Panc1 (cell line): ENCODE measurements at regions not wholly inside any gene's neighbourhood (a gene's known extent, or its start where the extent isn't known, plus 50 kb on each side); places are given as distances from the start of the nearest gene placed in this dataset.

ENCODE experiments used
- ATAC-seq: fragments of 200-7000 bp; cut with Tn5 transposase; 2 replicates; pipeline ENCODE4 v1.9.1; 2020; ENCODE audit warnings: mild to moderate bottlenecking, moderate library complexity
- BruUV-seq: library from RNA; stranded (reverse); fragments of 400-500 nt; replicated peaks from 2 replicates; lab custom pipeline; 2021; lab: Mats Ljungman, UMichigan
- CTCF ChIA-PET: fragments of 300-600 bp; sonication (Branson Sonifier 250); formaldehyde crosslinking; loops from one replicate; lab custom pipeline; 2022; ENCODE audit warnings: antibody characterized with exemption; lab: Charles Lee
- POLR2A ChIA-PET: fragments of 300-600 bp; sonication (Branson Sonifier 250); formaldehyde crosslinking; loops from one replicate; lab custom pipeline; 2022; ENCODE audit warnings: antibody characterized with exemption; lab: Charles Lee
- DNase-seq: peaks from one replicate; pipeline ENCODE4 v3.0.0-alpha.2; 2010; ENCODE audit warnings: low read depth, low spot score
- H3K27ac ChIP-seq: 2 replicates; pipeline ENCODE4 v1.5.1; 2011; ENCODE audit warnings: mild to moderate bottlenecking, low read length, inconsistent platforms
- H3K27me3 ChIP-seq: fragments of 200-500 bp; sonication (Bioruptor generic); 2 replicates; pipeline ENCODE4 v1.6.0; 2014; ENCODE audit warnings: low read length, inconsistent platforms; ENCODE audit not compliant: control insufficient read depth, insufficient read depth
- H3K36me3 ChIP-seq: fragments of 200-500 bp; sonication (Bioruptor generic); 2 replicates; pipeline ENCODE4 v1.5.1; 2014; ENCODE audit warnings: inconsistent platforms, mild to moderate bottlenecking, low read length, moderate library complexity; ENCODE audit not compliant: control insufficient read depth, insufficient read depth
- H3K4me1 ChIP-seq: 2 replicates; pipeline ENCODE4 v1.5.1; 2011; ENCODE audit warnings: inconsistent platforms, mild to moderate bottlenecking, low read length, moderate library complexity; ENCODE audit not compliant: control insufficient read depth, insufficient read depth
- H3K4me3 ChIP-seq, 2 experiments: 2 replicates each; pipeline ENCODE4 v1.5.1; 2011 to 2012; ENCODE audit warnings: low read depth in 2 of 2, low read length in 2 of 2, mild to moderate bottlenecking in 2 of 2, inconsistent platforms in 1 of 2, moderate library complexity in 1 of 2
- H3K9me3 ChIP-seq: fragments of 200-500 bp; sonication (Bioruptor generic); 2 replicates; pipeline ENCODE4 v1.5.1; 2014; ENCODE audit warnings: low read depth, mild to moderate bottlenecking, inconsistent platforms, low read length, moderate library complexity; ENCODE audit not compliant: control insufficient read depth, insufficient read depth
- CTCF ChIP-seq: fragments of 450-650 bp; IDR thresholded peaks from 2 replicates; pipeline ENCODE4 v1.5.1; 2017; ENCODE audit warnings: mild to moderate bottlenecking
- POLR2AphosphoS5 ChIP-seq: IDR thresholded peaks from 2 replicates; pipeline ENCODE4 v1.6.1; 2012; ENCODE audit warnings: mild to moderate bottlenecking, low read depth, low read length, moderate library complexity
- SIN3A ChIP-seq: IDR thresholded peaks from 2 replicates; pipeline ENCODE4 v1.6.1; 2012; ENCODE audit warnings: low read depth, mild to moderate bottlenecking, low read length, moderate library complexity, borderline replicate concordance; ENCODE audit not compliant: insufficient read depth
- TCF7L2 ChIP-seq: IDR thresholded peaks from 2 replicates; pipeline ENCODE4 v1.6.1; 2011; ENCODE audit warnings: mild to moderate bottlenecking, low read depth, low read length, inconsistent platforms
- in situ Hi-C: cut with HindIII; loops from 2 replicates; pipeline ENCODE4 v1.10.0; 2016; ENCODE audit warnings: low sequenced_read_pairs, low pct_unique_long_range_greater_than_20kb
- intact Hi-C: fragments of 100-400 bp; cut with micrococcal nuclease; formaldehyde crosslinking; loops from one replicate; pipeline ENCODE4 v1.10.0; 2022; ENCODE audit not compliant: unreplicated experiment
- TF ChIP-seq, protein P1 (sequence below), 2 experiments: IDR thresholded peaks; 2 replicates each; pipeline ENCODE4 v1.6.1; 2011 to 2012; ENCODE audit warnings: low read depth in 2 of 2, control low read depth in 1 of 2, low read length in 1 of 2, mild to moderate bottlenecking in 1 of 2, moderate library complexity in 1 of 2; ENCODE audit not compliant: insufficient read depth in 1 of 2

DNA sequence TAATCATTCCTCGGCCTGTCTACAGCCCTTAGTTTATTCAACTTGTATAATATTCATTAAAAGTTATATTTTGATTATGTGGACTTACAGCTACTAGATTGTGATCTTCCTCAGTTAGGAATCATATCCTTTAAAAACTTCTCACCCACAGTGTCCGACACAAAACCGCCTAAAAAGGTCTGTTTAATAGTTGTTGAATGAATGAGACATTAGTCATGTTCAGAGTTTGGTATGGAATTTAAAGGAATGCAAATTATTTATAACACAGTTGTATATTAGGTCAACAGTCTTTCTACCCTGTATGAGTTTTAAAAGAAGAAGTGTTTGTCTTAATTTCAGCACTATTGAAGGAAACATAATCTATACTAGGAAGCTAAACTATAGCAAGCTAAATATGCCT is 390.0 kb downstream of the ARL4A start:
- Histone ChIP-seq H3K27me3 (no peaks in the 10 kb centered on the region), H3K9me3 (no peaks in the 10 kb centered on the region), H3K27ac (no peak overlapping the region), H3K4me3 (no peak overlapping the region), H3K36me3 (no peaks in the 10 kb centered on the region), H3K4me1 (no peaks in the 10 kb centered on the region)
- BruUV-seq, result no TSS peak
- TF ChIP-seq, protein P1, sequence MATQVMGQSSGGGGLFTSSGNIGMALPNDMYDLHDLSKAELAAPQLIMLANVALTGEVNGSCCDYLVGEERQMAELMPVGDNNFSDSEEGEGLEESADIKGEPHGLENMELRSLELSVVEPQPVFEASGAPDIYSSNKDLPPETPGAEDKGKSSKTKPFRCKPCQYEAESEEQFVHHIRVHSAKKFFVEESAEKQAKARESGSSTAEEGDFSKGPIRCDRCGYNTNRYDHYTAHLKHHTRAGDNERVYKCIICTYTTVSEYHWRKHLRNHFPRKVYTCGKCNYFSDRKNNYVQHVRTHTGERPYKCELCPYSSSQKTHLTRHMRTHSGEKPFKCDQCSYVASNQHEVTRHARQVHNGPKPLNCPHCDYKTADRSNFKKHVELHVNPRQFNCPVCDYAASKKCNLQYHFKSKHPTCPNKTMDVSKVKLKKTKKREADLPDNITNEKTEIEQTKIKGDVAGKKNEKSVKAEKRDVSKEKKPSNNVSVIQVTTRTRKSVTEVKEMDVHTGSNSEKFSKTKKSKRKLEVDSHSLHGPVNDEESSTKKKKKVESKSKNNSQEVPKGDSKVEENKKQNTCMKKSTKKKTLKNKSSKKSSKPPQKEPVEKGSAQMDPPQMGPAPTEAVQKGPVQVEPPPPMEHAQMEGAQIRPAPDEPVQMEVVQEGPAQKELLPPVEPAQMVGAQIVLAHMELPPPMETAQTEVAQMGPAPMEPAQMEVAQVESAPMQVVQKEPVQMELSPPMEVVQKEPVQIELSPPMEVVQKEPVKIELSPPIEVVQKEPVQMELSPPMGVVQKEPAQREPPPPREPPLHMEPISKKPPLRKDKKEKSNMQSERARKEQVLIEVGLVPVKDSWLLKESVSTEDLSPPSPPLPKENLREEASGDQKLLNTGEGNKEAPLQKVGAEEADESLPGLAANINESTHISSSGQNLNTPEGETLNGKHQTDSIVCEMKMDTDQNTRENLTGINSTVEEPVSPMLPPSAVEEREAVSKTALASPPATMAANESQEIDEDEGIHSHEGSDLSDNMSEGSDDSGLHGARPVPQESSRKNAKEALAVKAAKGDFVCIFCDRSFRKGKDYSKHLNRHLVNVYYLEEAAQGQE (IDR thresholded peaks at IDR 0.05; ENCODE audit: insufficient read depth in 1 of 2, low read depth in 2 of 2, low read length in 1 of 2), result no peak
- TF ChIP-seq SIN3A, result no peak
- TF ChIP-seq CTCF, result no peak
- no peak for TF ChIP-seq POLR2AphosphoS5
- TF ChIP-seq TCF7L2, result no peak
- ATAC-seq (no peak), DNase-seq (no peak)
- intact Hi-C loops, result no loop called here
- ChIA-PET POLR2A (no interaction called here), CTCF (no interaction called here)
- in situ Hi-C loops, result no loop called here

GRCh38 chr7:13078105-13078504 is 390.7 kb downstream of the ARL4A start:
- no peak overlapping the region for H3K27ac ChIP-seq
- TF ChIP-seq SIN3A (no peak), CTCF (no peak), POLR2AphosphoS5 (no peak), TCF7L2 (no peak)
- TF ChIP-seq, protein P1 (IDR thresholded peaks at IDR 0.05; ENCODE audit: insufficient read depth in 1 of 2, low read depth in 2 of 2, low read length in 1 of 2), result no peak
- H3K27me3 ChIP-seq, result no peaks in the 10 kb centered on the region
- H3K4me3 ChIP-seq, result no peak overlapping the region
- in situ Hi-C loops (no loop called here), intact Hi-C loops (no loop called here)
- ATAC-seq, result no peak
- H3K9me3 ChIP-seq, result no peaks in the 10 kb centered on the region
- POLR2A ChIA-PET, result no interaction called here
- BruUV-seq, result no TSS peak
- H3K36me3 ChIP-seq, result no peaks in the 10 kb centered on the region
- H3K4me1 ChIP-seq, result no peaks in the 10 kb centered on the region
- DNase-seq, result no peak
- CTCF ChIA-PET, result no interaction called here
